ENCODE measurements at regions not wholly inside any gene's neighbourhood (a gene's known extent, or its start where the extent isn't known, plus 50 kb on each side); places are given as distances from the start of the nearest gene placed in this dataset.

GRCh38 chr7:28291559-28291958 lies 111.0 kb upstream of the JAZF1 start:
- no peaks in the 10 kb centered on the region for H3K9me3 ChIP-seq (ENCODE audit: control insufficient read depth, insufficient read depth, low read length)
- no peak overlapping the region for H3K14ac ChIP-seq (replicated peaks; ENCODE audit: low read depth, low read length)
- H3K56ac ChIP-seq (ENCODE audit: extremely low read depth, insufficient read depth, low read length) = no peak overlapping the region
- no peak for TF ChIP-seq CHD1 (IDR thresholded peaks at IDR 0.05; ENCODE audit: low read depth, low read length)
- TF ChIP-seq, protein P1, sequence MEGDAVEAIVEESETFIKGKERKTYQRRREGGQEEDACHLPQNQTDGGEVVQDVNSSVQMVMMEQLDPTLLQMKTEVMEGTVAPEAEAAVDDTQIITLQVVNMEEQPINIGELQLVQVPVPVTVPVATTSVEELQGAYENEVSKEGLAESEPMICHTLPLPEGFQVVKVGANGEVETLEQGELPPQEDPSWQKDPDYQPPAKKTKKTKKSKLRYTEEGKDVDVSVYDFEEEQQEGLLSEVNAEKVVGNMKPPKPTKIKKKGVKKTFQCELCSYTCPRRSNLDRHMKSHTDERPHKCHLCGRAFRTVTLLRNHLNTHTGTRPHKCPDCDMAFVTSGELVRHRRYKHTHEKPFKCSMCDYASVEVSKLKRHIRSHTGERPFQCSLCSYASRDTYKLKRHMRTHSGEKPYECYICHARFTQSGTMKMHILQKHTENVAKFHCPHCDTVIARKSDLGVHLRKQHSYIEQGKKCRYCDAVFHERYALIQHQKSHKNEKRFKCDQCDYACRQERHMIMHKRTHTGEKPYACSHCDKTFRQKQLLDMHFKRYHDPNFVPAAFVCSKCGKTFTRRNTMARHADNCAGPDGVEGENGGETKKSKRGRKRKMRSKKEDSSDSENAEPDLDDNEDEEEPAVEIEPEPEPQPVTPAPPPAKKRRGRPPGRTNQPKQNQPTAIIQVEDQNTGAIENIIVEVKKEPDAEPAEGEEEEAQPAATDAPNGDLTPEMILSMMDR (conservative IDR thresholded peaks at IDR 0.05; ENCODE audit: low read depth, low read length) = no peak
- no peak for TF ChIP-seq NFE2L2 (IDR thresholded peaks at IDR 0.05; ENCODE audit: low read depth, low read length)
- no peak for TF ChIP-seq MAFK (IDR thresholded peaks at IDR 0.05; ENCODE audit: low read depth, low read length)
- TF ChIP-seq MAZ (IDR thresholded peaks at IDR 0.05; ENCODE audit: borderline replicate concordance, low read depth, low read length) = no peak
- TF ChIP-seq FOS (IDR thresholded peaks at IDR 0.05; ENCODE audit: low read depth, low read length) = no peak
- no peak for TF ChIP-seq MXI1 (IDR thresholded peaks at IDR 0.05; ENCODE audit: borderline replicate concordance, low read depth, low read length)
- TF ChIP-seq SMC3 (IDR thresholded peaks at IDR 0.05; ENCODE audit: low read depth, low read length) = no peak
- TF ChIP-seq, protein P2, sequence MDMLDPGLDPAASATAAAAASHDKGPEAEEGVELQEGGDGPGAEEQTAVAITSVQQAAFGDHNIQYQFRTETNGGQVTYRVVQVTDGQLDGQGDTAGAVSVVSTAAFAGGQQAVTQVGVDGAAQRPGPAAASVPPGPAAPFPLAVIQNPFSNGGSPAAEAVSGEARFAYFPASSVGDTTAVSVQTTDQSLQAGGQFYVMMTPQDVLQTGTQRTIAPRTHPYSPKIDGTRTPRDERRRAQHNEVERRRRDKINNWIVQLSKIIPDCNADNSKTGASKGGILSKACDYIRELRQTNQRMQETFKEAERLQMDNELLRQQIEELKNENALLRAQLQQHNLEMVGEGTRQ (IDR thresholded peaks at IDR 0.05; ENCODE audit: low read depth, low read length) = no peak
- TF ChIP-seq ELK1 (IDR thresholded peaks at IDR 0.05; ENCODE audit: borderline replicate concordance, low read depth, low read length) = no peak
- TF ChIP-seq RFX5 (IDR thresholded peaks at IDR 0.05; ENCODE audit: low read depth, low read length) = no peak
- no peak for TF ChIP-seq POLR2A (IDR thresholded peaks at IDR 0.05; ENCODE audit: low read depth, low read length)
- TF ChIP-seq BHLHE40 (IDR thresholded peaks at IDR 0.05; ENCODE audit: low read depth, low read length) = no peak
- TF ChIP-seq RAD21 (IDR thresholded peaks at IDR 0.05; ENCODE audit: low read length) = no peak
- no peak overlapping the region for H3K27ac ChIP-seq (ENCODE audit: insufficient read depth, low read length)
- H2AK5ac ChIP-seq (ENCODE audit: low read depth, low read length) = no peak overlapping the region
- dilution Hi-C loops (cut with HindIII; ENCODE audit: low sequenced_read_pairs, unreplicated experiment) = no loop called here
- no peak overlapping the region for H2BK20ac ChIP-seq (ENCODE audit: low read depth, low read length)
- H4K8ac ChIP-seq (ENCODE audit: low read depth in 2 of 2, low read length in 2 of 2) = no peak overlapping the region
- H2AFZ ChIP-seq (replicated peaks; ENCODE audit: low read length, poor library complexity) = no peak overlapping the region
- no peak overlapping the region for H3K23ac ChIP-seq (ENCODE audit: low read depth, low read length)
- CTCF ChIA-PET = interaction anchor here (0.7 kb wide), 1 partner anchor 11 kb away, joined by 3 read pairs; no protein-coding TSS in a partner anchor
- H2AK9ac ChIP-seq (replicated peaks; ENCODE audit: low read depth, low read length, poor library complexity) = no peak overlapping the region
- BruUV-seq (replicated peaks) = no TSS peak
- no peak overlapping the region for H4K5ac ChIP-seq (ENCODE audit: low read depth, low read length)
- no peaks in the 10 kb centered on the region for H3K79me1 ChIP-seq (ENCODE audit: low read depth in 1 of 2, low read length in 2 of 2)
- H3K9me1 ChIP-seq (ENCODE audit: insufficient read depth, low read length) = no peaks in the 10 kb centered on the region
- in situ Hi-C loops (cut with MboI; ENCODE audit: low sequenced_read_pairs) = loop anchor here (10.0 to 25.0 kb wide), 3 partner anchors 113 to 821 kb away; no protein-coding TSS in a partner anchor
- H2BK5ac ChIP-seq (ENCODE audit: low read depth, low read length, poor library complexity, severe bottlenecking) = no peak overlapping the region
- intact Hi-C loops (cut with micrococcal nuclease) = loop anchor here (10.0 kb wide), 1 partner anchor 473 kb away; no protein-coding TSS in a partner anchor
- H3K4ac ChIP-seq (ENCODE audit: low read depth, low read length) = no peak overlapping the region
- no peak overlapping the region for H2BK120ac ChIP-seq (ENCODE audit: low read depth, low read length)
- no peaks in the 10 kb centered on the region; the same call in 1 of the 2 replicates for H3K4me1 ChIP-seq (ENCODE audit: control insufficient read depth, insufficient read depth, low read length)
- no peak overlapping the region; the same call in 1 of the 2 replicates for H3K4me2 ChIP-seq (ENCODE audit: low read depth, low read length)
- H3K27me3 ChIP-seq (ENCODE audit: control insufficient read depth, insufficient read depth, low read length) = peaks cover 4% of the 10 kb centered on the region; the same call in 1 of the 2 replicates
- no peak overlapping the region for H3K9ac ChIP-seq (ENCODE audit: low read depth, low read length)
- ATAC-seq (ENCODE audit: low read depth) (peak; percentile 64), DNase-seq (no peak)
- H4K20me1 ChIP-seq (ENCODE audit: insufficient read depth, low read length) = no peaks in the 10 kb centered on the region
- H3K4me3 ChIP-seq (ENCODE audit: insufficient read depth, low read depth, low read length) = no peak overlapping the region
- no peak overlapping the region for H2BK15ac ChIP-seq (ENCODE audit: low read depth, low read length)
- no peak overlapping the region for H3K18ac ChIP-seq (ENCODE audit: low read depth, low read length)
- 58% methylated on average over 2 of the region's 4 CpGs; no CpG with 5 or more reads in 1 of the 2 experiments for WGBS, 2 experiments (ENCODE audit: extremely low coverage in 2 of 2, insufficient read length in 1 of 2)
- POLR2A ChIA-PET (ENCODE audit: unreplicated experiment) = no interaction called here
- no peaks in the 10 kb centered on the region for H3K36me3 ChIP-seq (ENCODE audit: control insufficient read depth, insufficient read depth, low read length)
- H4K91ac ChIP-seq (ENCODE audit: insufficient read depth, low read depth, low read length) = no peak overlapping the region

Measured in IMR-90 (cell line).